CD14-positive monocyte (primary cell): ENCODE measurements at regions not wholly inside any gene's neighbourhood (a gene's known extent, or its start where the extent isn't known, plus 50 kb on each side); places are given as distances from the start of the nearest gene placed in this dataset. TPM values are rescaled to one million over a fixed set of nuclear protein-coding genes. Genes with fewer than 3 reads are reported as not detected.

Experiments used
- small RNA-seq: library from RNA; depleted of rRNA; stranded (forward); fragments of <200 nt; gene quantifications from one replicate; pipeline ENCODE3, GENCODE V24; 2012; ENCODE audit warnings: low read depth; ENCODE audit not compliant: insufficient read length

Small RNA genes in the stretch of these regions (small RNA-seq; reads per million reads assigned to genes)
- gene RF00019 = not detected
